Neural cell (in vitro differentiated cells): ENCODE measurements at regions not wholly inside any gene's neighbourhood (a gene's known extent, or its start where the extent isn't known, plus 50 kb on each side); places are given as distances from the start of the nearest gene placed in this dataset.

Experiments used
- H2AFZ ChIP-seq: fragments of 200-600, 300-800 bp; sonication (generic), shearing (Covaris generic); 2 replicates; pipeline ENCODE4 v1.6.0; 2014; ENCODE audit warnings: low read depth, mild to moderate bottlenecking, antibody characterized with exemption, low read length, moderate library complexity
- H3F3A ChIP-seq: fragments of 200-600 bp; shearing (Covaris generic); 2 replicates; pipeline ENCODE4 v1.6.1; 2016; ENCODE audit warnings: mild to moderate bottlenecking, moderate library complexity, mixed read lengths, antibody characterized with exemption, low read length; ENCODE audit not compliant: insufficient read depth, poor library complexity, severe bottlenecking
- H3K27ac ChIP-seq: fragments of 200-600, 300-800 bp; sonication (generic), shearing (Covaris generic); 2 replicates; pipeline ENCODE4 v1.5.1; 2014; ENCODE audit warnings: mild to moderate bottlenecking, low read length, moderate library complexity
- H3K27me3 ChIP-seq: fragments of 300-800, 200-600 bp; sonication (generic), shearing (Covaris generic); 2 replicates; pipeline ENCODE4 v1.6.0; 2014; ENCODE audit warnings: mild to moderate bottlenecking, low read depth, low read length, moderate library complexity; ENCODE audit not compliant: insufficient read depth
- H3K36me3 ChIP-seq: fragments of 300-800, 200-600 bp; sonication (generic), shearing (Covaris generic); 2 replicates; pipeline ENCODE4 v1.5.1; 2014; ENCODE audit warnings: mild to moderate bottlenecking, antibody characterized with exemption, low read length, moderate library complexity; ENCODE audit not compliant: insufficient read depth
- H3K4me2 ChIP-seq: fragments of 300-800, 200-600 bp; sonication (generic), shearing (Covaris generic); 2 replicates; pipeline ENCODE4 v1.6.0; 2014; ENCODE audit warnings: mild to moderate bottlenecking, low read length
- H3K4me3 ChIP-seq: fragments of 300-800, 200-600 bp; sonication (generic), shearing (Covaris generic); 2 replicates; pipeline ENCODE4 v1.5.1; 2014; ENCODE audit warnings: mild to moderate bottlenecking, low read length, moderate library complexity
- H3K79me2 ChIP-seq: fragments of 200-600 bp; shearing (Covaris generic); replicated peaks from 2 replicates; pipeline ENCODE4 v1.6.0; 2014; ENCODE audit warnings: mild to moderate bottlenecking, low read length, moderate library complexity; ENCODE audit not compliant: insufficient read depth
- H3K9ac ChIP-seq: fragments of 300-800, 200-600 bp; sonication (generic), shearing (Covaris generic); 2 replicates; pipeline ENCODE4 v1.6.1; 2016; ENCODE audit warnings: mild to moderate bottlenecking, low read length, mixed read lengths
- H3K9me2 ChIP-seq: fragments of 200-600 bp; shearing (Covaris generic); 2 replicates; pipeline ENCODE4 v1.6.1; 2016; ENCODE audit warnings: mild to moderate bottlenecking, low read length, mixed read lengths; ENCODE audit not compliant: insufficient read depth
- H3K9me3 ChIP-seq: fragments of 200-600, 300-800 bp; sonication (generic), shearing (Covaris generic); 2 replicates; pipeline ENCODE4 v1.6.1; 2016; ENCODE audit warnings: mild to moderate bottlenecking, mixed run types, low read length, moderate library complexity, mixed read lengths
- H4K20me1 ChIP-seq: fragments of 200-600 bp; shearing (Covaris generic); 2 replicates; pipeline ENCODE4 v1.6.1; 2016; ENCODE audit warnings: mild to moderate bottlenecking, mixed run types; ENCODE audit not compliant: insufficient read depth
- EP300 ChIP-seq: fragments of 450-650 bp; conservative IDR thresholded peaks from 2 replicates; pipeline ENCODE4 v1.6.1; 2014; ENCODE audit warnings: antibody characterized with exemption, mild to moderate bottlenecking, moderate library complexity; ENCODE audit not compliant: poor library complexity, severe bottlenecking
- EZH2 ChIP-seq: fragments of 200-600, 300-800 bp; shearing (Covaris generic), sonication (generic); IDR thresholded peaks from 2 replicates; pipeline ENCODE4 v1.6.1; 2014; ENCODE audit warnings: antibody characterized with exemption, low read length, borderline replicate concordance, mild to moderate bottlenecking; ENCODE audit not compliant: insufficient read depth, poor library complexity, severe bottlenecking
- MXI1 ChIP-seq: fragments of 450-650 bp; conservative IDR thresholded peaks from 2 replicates; pipeline ENCODE4 v1.6.1; 2014; ENCODE audit warnings: antibody characterized with exemption, mild to moderate bottlenecking; ENCODE audit not compliant: poor library complexity, severe bottlenecking
- POLR2AphosphoS5 ChIP-seq: IDR thresholded peaks from 2 replicates; pipeline ENCODE4 v1.6.1; 2012
- RAD21 ChIP-seq: fragments of 450-650 bp; conservative IDR thresholded peaks from 2 replicates; pipeline ENCODE4 v1.6.1; 2014; ENCODE audit warnings: antibody characterized with exemption, mild to moderate bottlenecking, moderate library complexity
- SMC3 ChIP-seq: fragments of 450-650 bp; conservative IDR thresholded peaks from 2 replicates; pipeline ENCODE4 v1.6.1; 2014; ENCODE audit warnings: antibody characterized with exemption, mild to moderate bottlenecking, moderate library complexity; ENCODE audit not compliant: poor library complexity
- TAF1 ChIP-seq: IDR thresholded peaks from 2 replicates; pipeline ENCODE4 v1.6.1; 2012; ENCODE audit warnings: low read depth
- TF ChIP-seq, protein P1 (sequence below): IDR thresholded peaks from 2 replicates; pipeline ENCODE4 v1.6.1; 2012; ENCODE audit warnings: borderline replicate concordance
- TF ChIP-seq, protein P2 (sequence below): fragments of 450-650 bp; IDR thresholded peaks from 2 replicates; pipeline ENCODE4 v1.5.1; 2014; ENCODE audit warnings: antibody characterized with exemption, mild to moderate bottlenecking, moderate library complexity; ENCODE audit not compliant: poor library complexity, severe bottlenecking

DNA sequence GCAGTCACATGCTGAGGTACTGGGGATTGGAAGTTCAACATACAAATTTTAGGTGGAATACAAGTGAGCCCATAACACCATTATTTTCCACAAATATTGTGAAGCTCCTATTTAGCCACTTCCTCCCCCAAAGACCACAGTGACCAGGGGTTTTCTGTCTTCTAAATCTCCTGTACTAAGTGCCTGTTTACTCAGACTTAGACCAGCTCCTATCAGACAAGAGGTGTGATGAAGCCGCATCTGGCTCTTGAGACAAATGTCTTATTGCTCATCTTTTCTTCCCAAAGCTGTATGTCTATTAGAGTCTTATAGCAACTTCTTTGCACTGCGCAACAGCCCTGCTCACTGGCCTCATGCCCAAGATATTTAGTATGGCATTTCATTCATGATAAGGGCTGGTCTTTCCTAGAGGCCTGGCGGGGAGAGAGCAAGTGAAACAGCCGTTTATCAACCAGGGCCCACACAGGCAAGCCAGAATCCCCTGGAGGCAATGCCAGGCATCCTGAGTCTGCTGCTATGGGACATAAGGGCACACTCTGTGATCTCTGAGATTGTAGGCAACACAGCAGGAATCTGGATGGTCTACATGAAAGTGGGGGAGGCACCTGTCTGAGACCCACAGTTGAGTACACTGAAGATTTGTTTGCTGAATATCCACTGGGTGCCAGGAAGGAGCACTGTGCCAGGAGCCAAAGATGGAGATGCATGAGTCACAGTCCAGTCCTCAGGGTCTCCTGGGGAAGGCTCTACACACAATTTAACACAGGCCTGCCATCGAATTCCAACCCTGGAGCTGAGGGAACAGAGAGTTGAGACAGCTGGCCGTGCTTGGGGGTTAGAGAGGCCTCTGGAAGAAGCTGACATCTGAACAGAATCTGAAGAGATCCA is 78.5 kb upstream of the NCAM1 start:
- no peaks in the 10 kb centered on the region for H3K9me2 ChIP-seq
- H3K36me3 ChIP-seq = no peaks in the 10 kb centered on the region
- no peaks in the 10 kb centered on the region for H3K79me2 ChIP-seq
- H4K20me1 ChIP-seq = no peaks in the 10 kb centered on the region
- no peak overlapping the region for H3K27ac ChIP-seq
- no peak overlapping the region for H2AFZ ChIP-seq
- H3K4me3 ChIP-seq = no peak overlapping the region
- TF ChIP-seq RAD21 = no peak
- TF ChIP-seq, protein P1, sequence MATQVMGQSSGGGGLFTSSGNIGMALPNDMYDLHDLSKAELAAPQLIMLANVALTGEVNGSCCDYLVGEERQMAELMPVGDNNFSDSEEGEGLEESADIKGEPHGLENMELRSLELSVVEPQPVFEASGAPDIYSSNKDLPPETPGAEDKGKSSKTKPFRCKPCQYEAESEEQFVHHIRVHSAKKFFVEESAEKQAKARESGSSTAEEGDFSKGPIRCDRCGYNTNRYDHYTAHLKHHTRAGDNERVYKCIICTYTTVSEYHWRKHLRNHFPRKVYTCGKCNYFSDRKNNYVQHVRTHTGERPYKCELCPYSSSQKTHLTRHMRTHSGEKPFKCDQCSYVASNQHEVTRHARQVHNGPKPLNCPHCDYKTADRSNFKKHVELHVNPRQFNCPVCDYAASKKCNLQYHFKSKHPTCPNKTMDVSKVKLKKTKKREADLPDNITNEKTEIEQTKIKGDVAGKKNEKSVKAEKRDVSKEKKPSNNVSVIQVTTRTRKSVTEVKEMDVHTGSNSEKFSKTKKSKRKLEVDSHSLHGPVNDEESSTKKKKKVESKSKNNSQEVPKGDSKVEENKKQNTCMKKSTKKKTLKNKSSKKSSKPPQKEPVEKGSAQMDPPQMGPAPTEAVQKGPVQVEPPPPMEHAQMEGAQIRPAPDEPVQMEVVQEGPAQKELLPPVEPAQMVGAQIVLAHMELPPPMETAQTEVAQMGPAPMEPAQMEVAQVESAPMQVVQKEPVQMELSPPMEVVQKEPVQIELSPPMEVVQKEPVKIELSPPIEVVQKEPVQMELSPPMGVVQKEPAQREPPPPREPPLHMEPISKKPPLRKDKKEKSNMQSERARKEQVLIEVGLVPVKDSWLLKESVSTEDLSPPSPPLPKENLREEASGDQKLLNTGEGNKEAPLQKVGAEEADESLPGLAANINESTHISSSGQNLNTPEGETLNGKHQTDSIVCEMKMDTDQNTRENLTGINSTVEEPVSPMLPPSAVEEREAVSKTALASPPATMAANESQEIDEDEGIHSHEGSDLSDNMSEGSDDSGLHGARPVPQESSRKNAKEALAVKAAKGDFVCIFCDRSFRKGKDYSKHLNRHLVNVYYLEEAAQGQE = no peak
- no peak for TF ChIP-seq MXI1
- no peak for TF ChIP-seq TAF1
- TF ChIP-seq, protein P2, sequence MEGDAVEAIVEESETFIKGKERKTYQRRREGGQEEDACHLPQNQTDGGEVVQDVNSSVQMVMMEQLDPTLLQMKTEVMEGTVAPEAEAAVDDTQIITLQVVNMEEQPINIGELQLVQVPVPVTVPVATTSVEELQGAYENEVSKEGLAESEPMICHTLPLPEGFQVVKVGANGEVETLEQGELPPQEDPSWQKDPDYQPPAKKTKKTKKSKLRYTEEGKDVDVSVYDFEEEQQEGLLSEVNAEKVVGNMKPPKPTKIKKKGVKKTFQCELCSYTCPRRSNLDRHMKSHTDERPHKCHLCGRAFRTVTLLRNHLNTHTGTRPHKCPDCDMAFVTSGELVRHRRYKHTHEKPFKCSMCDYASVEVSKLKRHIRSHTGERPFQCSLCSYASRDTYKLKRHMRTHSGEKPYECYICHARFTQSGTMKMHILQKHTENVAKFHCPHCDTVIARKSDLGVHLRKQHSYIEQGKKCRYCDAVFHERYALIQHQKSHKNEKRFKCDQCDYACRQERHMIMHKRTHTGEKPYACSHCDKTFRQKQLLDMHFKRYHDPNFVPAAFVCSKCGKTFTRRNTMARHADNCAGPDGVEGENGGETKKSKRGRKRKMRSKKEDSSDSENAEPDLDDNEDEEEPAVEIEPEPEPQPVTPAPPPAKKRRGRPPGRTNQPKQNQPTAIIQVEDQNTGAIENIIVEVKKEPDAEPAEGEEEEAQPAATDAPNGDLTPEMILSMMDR = no peak
- TF ChIP-seq SMC3 = no peak
- H3F3A ChIP-seq = peaks cover 7% of the 10 kb centered on the region
- H3K27me3 ChIP-seq = peaks cover 9% of the 10 kb centered on the region
- no peaks in the 10 kb centered on the region for H3K9me3 ChIP-seq
- no peak overlapping the region for H3K4me2 ChIP-seq
- no peak overlapping the region for H3K9ac ChIP-seq

DNA sequence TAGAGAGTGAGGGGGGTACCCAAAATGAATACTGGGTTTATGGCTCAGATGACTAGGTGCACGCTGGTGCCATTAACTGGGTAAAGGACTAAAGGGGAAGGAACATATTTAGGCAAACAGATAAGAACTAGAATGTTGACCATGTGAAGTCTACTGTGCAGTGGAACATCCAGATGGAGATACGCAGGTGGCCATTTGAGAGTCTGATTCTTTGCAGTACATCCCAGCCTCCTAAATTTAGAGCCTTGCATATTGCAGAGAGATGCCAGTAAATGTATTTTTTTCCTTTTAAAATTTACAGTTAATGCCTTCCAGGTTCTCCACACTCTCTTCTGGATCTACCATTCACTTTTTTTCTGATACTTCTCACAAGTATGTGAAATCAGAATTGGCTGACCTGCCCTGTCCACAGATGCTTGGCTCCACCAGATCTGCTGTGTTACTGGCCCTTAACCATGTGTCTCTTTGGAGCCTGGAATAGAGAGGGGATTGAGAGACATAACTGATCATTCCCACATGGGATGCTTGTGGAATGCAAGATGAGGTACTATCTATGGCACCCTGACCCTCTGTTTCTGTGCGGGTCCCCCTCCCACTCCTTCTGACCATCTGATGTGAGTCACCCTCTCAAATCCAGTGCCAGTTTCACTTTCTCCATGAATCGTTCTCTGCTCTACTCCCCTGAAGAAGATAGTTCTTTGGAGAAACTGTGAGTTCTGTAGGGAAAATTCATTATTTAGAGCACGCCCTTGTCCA is 77.0 kb upstream of the NCAM1 start:
- TF ChIP-seq, protein P2 = no peak
- no peak for TF ChIP-seq RAD21
- no peak for TF ChIP-seq EP300
- TF ChIP-seq TAF1 = no peak
- TF ChIP-seq SMC3 = no peak
- no peak for TF ChIP-seq EZH2
- TF ChIP-seq, protein P1 = no peak
- no peak for TF ChIP-seq POLR2AphosphoS5
- no peak for TF ChIP-seq MXI1
- Histone ChIP-seq H3K36me3 (no peaks in the 10 kb centered on the region), H2AFZ (no peak overlapping the region), H4K20me1 (no peaks in the 10 kb centered on the region), H3K27ac (no peak overlapping the region), H3K9me3 (no peaks in the 10 kb centered on the region), H3K9me2 (no peaks in the 10 kb centered on the region), H3K79me2 (no peaks in the 10 kb centered on the region), H3K9ac (no peak overlapping the region), H3K4me3 (no peak overlapping the region), H3K27me3 (peaks cover 9% of the 10 kb centered on the region), H3K4me2 (no peak overlapping the region), H3F3A (no peaks in the 10 kb centered on the region)
